Middle frontal gyrus (tissue), 1 donor: ENCODE measurements at regions not wholly inside any gene's neighbourhood (a gene's known extent, or its start where the extent isn't known, plus 50 kb on each side); places are given as distances from the start of the nearest gene placed in this dataset.

Source experiments
- DNase-seq: peaks from one replicate; pipeline ENCODE4 v3.0.0-alpha.2; 2015; ENCODE audit warnings: low spot score; ENCODE audit errors: extremely low spot score

DNA sequence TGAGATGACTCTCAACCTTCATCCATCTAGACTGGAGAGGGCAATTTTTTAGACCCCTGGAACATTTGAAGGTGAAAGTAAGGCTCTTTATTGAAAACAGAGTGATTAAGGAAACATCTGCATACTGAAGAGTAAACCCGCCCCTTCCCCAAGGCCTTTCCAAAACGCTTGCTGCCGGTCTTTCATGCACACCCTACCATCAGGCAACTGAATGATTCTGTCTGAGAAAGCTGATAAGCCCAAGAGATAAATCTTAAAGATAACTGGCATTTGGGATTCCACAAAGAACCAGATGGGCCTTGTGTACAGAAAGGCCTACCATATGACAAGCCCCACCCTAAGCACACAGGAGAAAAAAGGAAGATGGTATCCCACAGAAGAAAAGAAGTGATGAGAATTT lies 54.4 kb upstream of the PIK3R1 start:
- no peak for DNase-seq

DNA sequence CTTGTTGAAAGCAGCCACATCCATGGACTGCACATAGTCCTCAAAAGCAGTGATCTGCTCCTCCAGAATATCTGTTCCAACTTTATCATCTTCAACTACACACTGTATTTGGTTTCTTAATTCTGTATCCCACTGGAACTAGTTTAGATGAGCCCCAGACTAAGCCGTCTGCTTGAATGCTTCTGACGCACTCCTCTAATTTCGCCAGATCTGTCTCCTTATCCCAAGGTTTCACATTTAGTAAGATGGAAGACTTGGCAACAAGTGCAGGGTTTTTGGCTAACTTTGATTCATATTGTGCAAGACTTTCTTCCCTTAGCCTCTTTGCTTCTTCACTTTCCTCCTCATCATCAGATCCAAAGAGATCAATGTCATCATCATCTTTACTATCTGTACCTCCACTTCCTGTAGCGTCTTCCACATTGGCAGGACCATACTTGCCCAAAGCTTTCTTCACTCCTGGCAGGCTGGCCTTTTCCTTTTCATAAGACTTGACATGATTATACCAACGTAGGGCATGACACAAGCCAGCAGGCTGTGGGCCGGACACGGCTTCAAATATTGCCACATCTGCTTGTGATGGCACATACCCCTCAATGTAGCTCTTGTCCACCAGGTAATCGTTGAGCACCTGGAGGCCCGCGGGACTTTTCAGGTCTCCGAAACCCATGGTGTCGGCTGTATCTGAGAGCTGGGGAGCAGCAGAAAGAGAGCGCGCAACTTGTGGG lies 56.2 kb upstream of the PIK3R1 start:
- DNase-seq = no peak

DNA sequence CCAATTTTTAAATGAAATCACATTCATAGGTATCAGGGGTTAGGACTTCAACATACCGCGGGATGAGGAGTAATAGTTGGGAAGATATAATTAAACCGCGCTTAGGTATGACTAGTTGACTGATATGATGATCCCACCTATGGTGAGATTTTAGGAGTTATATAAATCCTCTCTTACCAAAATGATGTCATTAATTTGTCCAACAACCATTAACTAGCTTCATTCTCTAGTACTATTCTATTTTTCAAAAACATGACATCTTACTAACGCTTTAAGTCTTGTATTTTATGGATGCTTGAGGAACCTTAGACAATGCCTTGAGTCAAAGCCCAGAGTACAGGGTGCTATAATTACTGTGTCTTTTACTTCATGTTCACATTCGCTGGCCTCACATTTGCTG lies 59.6 kb upstream of the PIK3R1 start:
- DNase-seq = no peak

DNA sequence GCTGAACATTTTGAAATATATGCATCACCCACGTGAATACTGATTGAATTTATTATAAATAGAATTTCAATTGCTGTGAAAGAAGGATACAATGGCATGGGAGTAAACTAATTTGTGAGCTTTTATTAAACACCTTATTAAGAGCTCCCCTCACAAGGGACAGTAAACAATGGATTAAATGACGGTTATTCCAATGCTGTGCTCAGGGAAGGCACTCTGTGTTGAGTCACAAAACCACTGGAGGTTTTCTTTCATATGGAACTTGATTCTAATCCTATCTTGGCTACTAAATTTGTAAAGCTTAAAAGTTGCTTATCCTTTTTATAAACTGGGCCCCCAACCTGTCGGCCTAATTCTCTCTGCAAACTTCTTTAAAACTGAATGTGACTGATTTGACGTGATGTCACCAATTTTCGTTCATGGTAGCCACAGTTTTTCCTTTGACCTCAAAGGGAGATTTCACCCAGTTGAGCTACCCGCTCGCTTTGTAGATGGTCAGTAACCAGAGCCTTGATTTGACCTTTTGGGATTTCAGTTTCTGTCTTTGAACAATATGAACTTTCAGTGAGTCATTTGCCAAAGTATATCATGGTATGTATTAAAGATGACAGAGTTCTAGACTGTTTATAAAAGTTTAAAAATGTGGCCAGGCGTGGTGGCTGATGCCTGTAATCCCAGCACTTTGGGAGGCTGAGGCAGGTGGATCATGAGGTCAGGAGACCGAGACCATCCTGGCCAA lies 61.3 kb upstream of the PIK3R1 start:
- DNase-seq = no peak

GRCh38 chr5:68151812-68152211 lies 63.7 kb upstream of the PIK3R1 start:
- no peak for DNase-seq

- no peak for DNase-seq
Observed at GRCh38 chr5:68149189-68149588, 66.4 kb upstream of the PIK3R1 start.

DNA sequence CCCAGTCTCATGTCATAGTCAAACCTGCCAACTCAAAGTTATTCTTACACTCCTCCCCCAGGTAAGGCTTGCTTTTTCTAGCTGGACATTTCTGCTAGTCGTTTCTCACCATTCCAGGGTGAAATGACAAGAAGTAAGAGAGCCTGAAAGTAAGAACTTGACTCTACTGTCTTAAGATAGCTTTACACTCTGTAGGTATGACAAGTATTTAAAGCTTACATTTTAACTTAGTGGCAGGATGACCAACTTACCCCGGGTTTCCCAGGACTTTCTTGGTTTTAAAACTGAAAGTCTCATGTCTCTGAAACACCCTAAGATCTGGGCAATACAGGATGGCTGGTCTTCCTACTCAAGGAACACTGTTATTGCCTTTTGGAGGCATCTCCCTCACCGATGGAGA lies 67.5 kb upstream of the PIK3R1 start:
- no peak for DNase-seq

DNA sequence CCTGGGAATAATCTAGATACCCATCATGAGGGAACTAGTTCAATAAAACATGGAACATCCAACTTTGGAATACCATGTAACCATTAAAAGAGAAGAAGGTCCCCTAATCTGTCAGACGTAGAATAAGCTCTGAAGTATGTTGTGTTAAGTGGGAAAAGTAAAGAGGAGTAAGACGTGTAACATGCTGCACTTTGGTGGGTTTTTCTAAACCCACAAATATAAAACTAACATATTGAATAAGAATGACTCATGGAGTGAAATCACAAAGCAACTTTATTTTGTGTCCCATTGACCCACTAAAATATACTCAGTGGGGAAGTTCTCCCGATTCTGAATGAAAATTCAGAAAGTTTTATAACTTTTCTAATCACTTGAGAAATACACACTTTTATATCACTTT lies 67.9 kb upstream of the PIK3R1 start:
- no peak for DNase-seq

DNA sequence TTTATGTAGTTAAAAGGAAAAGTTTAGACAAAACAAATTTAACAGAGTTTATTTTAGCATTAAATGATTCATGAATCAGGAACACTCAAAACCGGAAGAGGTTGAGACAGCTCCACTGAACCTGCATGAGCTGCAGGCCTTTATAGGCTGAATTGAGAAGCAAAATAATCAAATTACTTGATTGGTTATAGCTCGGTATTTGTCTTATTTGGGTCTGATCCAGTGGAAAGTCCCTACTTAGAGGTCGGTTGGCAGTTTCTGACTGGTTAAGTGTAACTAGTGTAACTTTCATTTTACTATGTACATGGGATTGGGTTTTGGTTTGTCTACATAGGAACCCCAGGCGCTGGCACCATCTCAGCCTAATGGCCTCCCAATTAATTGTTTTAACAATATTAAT lies 74.1 kb upstream of the PIK3R1 start:
- no peak for DNase-seq

DNA sequence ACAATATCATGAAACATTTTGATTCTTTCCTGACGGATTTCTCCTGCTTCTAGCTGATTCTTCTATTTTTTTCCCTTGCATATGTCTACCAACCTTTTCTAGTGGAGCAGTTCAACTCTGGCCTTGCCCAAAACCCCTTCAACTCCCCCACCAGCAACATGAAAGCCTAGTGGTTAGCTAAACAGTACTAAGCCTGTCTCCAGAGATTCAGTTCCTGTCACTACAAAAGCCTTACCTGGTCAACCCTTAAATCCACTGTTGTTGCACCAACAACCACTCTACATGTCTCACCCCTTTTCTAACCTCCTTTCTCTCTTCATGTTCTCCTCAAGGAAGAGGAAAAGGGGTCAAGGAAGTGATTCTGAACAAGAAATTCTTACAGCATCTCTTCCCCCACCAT lies 74.8 kb upstream of the PIK3R1 start:
- no peak for DNase-seq

GRCh38 chr5:68139611-68140441 lies 75.7 kb upstream of the PIK3R1 start:
- no peak for DNase-seq

DNA sequence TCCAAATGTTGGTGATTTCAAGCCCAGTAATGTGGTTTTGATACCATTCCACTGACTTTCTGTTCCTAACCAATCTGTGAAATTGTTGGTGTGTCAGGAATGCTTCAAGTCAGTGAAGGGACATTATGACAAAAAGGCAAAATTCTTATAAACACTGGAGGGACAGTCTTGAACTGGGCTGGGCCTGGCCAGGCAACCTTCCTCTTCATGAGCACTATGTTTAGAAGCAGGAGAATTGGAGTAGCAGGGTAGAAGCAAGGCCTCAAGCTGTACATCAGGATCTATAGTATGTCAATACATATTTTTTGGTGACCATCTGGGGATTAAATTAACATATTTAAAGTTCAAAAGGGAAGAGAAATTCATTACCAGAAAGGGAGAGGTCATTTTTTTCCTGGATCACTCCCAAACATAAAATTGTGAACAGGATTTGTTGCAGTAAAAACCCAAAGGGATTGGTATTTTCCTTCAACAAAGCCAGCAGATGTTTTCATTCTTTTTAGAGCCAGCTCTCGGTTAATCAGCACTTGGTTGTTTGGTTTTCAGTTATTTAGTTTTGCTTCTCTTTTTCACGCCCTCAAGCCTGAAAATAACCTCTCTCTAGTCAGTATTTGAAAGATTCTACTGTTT lies 77.9 kb upstream of the PIK3R1 start:
- DNase-seq = no peak

DNA sequence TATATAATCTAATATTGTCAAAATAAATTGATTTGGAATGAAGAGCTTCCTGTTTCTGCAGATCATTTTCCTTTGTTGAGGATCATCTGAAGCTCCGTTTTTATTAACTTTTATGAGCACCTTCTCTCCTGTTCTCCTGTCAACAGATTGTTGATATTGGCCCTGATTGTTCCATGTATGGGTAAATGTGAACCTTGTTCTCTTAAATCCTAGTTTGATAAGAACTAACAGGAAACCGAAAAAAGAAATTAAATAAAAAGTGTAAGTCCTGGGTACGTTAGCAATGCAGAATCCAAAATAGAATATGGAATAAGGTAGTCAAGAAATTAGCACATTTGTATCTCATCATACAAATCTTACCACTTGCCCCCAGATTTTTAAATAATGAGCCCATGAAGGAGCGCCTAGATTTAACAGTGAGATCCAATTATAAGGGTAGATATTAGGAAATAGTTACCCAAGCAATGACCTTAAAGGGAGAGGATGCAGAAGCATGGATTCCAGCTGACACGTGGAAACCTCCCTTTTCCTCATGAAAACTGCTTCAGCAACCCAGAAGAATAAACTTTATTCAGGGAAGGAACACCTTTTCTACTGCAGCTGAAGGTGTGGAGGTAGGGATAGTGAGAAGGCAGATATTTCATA lies 80.8 kb upstream of the PIK3R1 start:
- DNase-seq = no peak

DNA sequence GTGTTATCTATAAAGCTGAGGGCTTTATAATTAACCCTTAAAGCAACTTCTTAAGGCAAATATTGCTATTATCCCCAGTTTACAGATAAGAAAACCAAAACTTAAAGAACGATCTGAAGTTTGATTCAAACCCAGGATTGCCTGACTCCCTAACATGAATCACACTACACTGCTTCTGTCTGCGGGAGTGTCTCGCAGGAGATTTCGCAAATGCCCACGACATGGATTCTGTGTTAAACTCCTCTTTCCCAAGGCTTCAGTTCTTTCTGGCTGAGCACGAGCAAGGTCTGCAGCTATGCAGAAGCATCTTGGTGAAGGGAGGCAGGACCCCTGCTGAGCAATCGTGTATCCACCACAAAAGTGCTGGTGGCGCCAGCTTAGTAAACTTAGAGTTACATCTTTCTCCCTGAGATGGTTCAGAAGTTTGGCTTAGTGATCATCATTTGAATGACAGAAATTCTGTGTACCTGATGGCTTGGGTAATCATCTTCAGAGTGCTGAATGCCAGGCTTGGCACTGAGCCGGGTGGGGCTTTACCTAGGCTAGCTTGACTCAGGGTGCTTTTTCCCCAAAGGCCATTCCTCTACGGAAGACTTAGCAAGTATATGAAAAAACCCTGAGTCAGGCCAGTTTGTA lies 81.4 kb upstream of the PIK3R1 start:
- no peak for DNase-seq

- no peak for DNase-seq
Observed at GRCh38 chr5:68130253-68130652, 85.3 kb upstream of the PIK3R1 start.

GRCh38 chr5:68129364-68129763 lies 86.2 kb upstream of the PIK3R1 start:
- no peak for DNase-seq

DNA sequence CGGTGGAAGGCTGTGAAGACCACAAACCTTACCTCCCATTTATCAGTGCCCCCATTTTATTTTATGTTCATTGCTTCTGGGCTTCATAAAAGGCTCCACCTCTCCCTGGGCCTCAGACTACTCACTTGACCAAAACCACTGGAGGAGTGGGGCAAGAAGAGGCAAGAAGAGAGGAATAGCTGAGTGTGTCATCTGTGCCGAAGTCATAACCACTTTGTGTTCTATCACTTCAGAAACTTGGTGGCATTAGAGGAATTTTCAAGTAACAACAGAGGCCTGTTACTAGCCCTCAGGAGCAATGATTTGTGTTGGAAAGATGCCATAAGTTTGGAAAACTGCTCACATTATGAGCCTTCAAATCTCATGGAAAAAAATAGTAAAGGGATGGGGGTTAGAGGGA lies 88.7 kb upstream of the PIK3R1 start:
- DNase-seq = no peak

- DNase-seq = no peak
Observed at GRCh38 chr5:68122439-68123328, 92.9 kb upstream of the PIK3R1 start.

GRCh38 chr5:68116868-68117411 lies 98.6 kb upstream of the PIK3R1 start:
- no peak for DNase-seq
